ENCODE measurements at regions not wholly inside any gene's neighbourhood (a gene's known extent, or its start where the extent isn't known, plus 50 kb on each side); places are given as distances from the start of the nearest gene placed in this dataset.

DNA sequence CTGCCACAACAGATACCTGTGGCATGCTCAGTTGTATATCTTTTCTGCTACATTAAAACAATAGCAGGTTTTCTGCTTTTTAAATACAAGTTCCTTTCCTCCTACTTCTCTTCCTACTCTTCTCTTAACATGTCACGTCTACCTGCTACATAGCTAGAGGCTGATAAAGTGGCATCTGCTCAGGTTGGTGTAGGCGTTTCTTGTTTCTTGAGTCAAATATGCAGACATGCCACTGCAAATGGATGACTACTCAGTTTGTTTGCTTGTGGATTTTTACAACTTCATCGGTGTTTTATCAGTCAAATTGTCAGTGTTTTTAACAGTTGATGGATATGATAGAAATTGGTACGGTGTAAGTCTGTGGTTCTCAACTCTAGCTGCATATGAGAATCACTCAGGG is 525.7 kb downstream of the TLE4 start:
- TF ChIP-seq, protein P1, sequence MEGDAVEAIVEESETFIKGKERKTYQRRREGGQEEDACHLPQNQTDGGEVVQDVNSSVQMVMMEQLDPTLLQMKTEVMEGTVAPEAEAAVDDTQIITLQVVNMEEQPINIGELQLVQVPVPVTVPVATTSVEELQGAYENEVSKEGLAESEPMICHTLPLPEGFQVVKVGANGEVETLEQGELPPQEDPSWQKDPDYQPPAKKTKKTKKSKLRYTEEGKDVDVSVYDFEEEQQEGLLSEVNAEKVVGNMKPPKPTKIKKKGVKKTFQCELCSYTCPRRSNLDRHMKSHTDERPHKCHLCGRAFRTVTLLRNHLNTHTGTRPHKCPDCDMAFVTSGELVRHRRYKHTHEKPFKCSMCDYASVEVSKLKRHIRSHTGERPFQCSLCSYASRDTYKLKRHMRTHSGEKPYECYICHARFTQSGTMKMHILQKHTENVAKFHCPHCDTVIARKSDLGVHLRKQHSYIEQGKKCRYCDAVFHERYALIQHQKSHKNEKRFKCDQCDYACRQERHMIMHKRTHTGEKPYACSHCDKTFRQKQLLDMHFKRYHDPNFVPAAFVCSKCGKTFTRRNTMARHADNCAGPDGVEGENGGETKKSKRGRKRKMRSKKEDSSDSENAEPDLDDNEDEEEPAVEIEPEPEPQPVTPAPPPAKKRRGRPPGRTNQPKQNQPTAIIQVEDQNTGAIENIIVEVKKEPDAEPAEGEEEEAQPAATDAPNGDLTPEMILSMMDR (conservative IDR thresholded peaks at IDR 0.05): no peak
- TF ChIP-seq EZH2 (IDR thresholded peaks at IDR 0.05; ENCODE audit: low read depth): no peak
- no TSS peak for BruUV-seq (replicated peaks)
- Histone ChIP-seq H3K27ac (no peak overlapping the region), H3K27me3 (ENCODE audit: insufficient read depth, low read depth) (no peaks in the 10 kb centered on the region), H3K4me3 (no peak overlapping the region), H3K36me3 (ENCODE audit: low read depth) (no peaks in the 10 kb centered on the region), H3K4me2 (no peak overlapping the region), H3K9me3 (ENCODE audit: insufficient read depth, low read depth) (no peaks in the 10 kb centered on the region; the same call in 1 of the 2 replicates), H3K9me2 (ENCODE audit: insufficient read depth) (no peaks in the 10 kb centered on the region; the same call in 1 of the 2 replicates), H3K79me2 (ENCODE audit: low read depth) (no peaks in the 10 kb centered on the region), H3F3A (ENCODE audit: insufficient read depth, low read depth) (no peaks in the 10 kb centered on the region), H3K4me1 (replicated peaks; ENCODE audit: insufficient read depth) (no peaks in the 10 kb centered on the region), H2AFZ (no peak overlapping the region), H4K20me1 (ENCODE audit: insufficient read depth) (no peaks in the 10 kb centered on the region)
- intact Hi-C loops (cut with micrococcal nuclease; ENCODE audit: unreplicated experiment): no loop called here
- DNase-seq: no peak
- POLR2A ChIA-PET (ENCODE audit: unreplicated experiment): no interaction called here
- CTCF ChIA-PET: no interaction called here

GRCh38 chr9:80094176-80094771 is 522.5 kb downstream of the TLE4 start:
- no peak for DNase-seq
- intact Hi-C loops (cut with micrococcal nuclease; ENCODE audit: unreplicated experiment): no loop called here
- Histone ChIP-seq H4K20me1 (ENCODE audit: insufficient read depth) (no peaks in the 10 kb centered on the region), H3K9me3 (ENCODE audit: insufficient read depth, low read depth) (no peaks in the 10 kb centered on the region; the same call in 1 of the 2 replicates), H3K9me2 (ENCODE audit: insufficient read depth) (peaks cover 4% of the 10 kb centered on the region; the same call in 1 of the 2 replicates), H2AFZ (no peak overlapping the region), H3K4me1 (replicated peaks; ENCODE audit: insufficient read depth) (no peaks in the 10 kb centered on the region), H3K27me3 (ENCODE audit: insufficient read depth, low read depth) (no peaks in the 10 kb centered on the region), H3F3A (ENCODE audit: insufficient read depth, low read depth) (no peaks in the 10 kb centered on the region), H3K36me3 (ENCODE audit: low read depth) (no peaks in the 10 kb centered on the region), H3K27ac (no peak overlapping the region), H3K79me2 (ENCODE audit: low read depth) (no peaks in the 10 kb centered on the region), H3K4me3 (no peak overlapping the region), H3K4me2 (no peak overlapping the region)
- CTCF ChIA-PET: no interaction called here
- TF ChIP-seq EZH2 (IDR thresholded peaks at IDR 0.05; ENCODE audit: low read depth): no peak
- TF ChIP-seq, protein P1 (conservative IDR thresholded peaks at IDR 0.05): no peak
- BruUV-seq (replicated peaks): no TSS peak
- POLR2A ChIA-PET (ENCODE audit: unreplicated experiment): no interaction called here

DNA sequence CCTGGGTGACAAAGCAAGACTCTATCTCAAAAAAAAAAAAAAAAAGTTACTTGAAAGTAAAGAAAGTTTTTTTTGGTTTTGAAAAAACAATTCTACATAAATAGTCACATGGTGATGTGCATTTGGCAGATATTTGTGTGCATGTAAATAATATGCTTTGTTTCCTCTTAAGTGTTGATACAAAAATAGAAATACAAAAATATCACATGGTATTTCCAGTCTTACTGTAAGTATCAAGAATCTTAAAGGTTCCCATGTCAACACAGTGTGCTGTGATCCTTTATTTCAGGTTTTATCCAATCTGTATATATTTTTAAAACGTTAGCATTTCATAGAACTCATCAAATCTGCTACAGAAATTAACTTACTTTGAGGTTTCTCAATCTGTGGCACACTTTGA is 521.9 kb downstream of the TLE4 start:
- TF ChIP-seq, protein P1 (conservative IDR thresholded peaks at IDR 0.05): no peak
- TF ChIP-seq EZH2 (IDR thresholded peaks at IDR 0.05; ENCODE audit: low read depth): no peak
- no TSS peak for BruUV-seq (replicated peaks)
- no peaks in the 10 kb centered on the region; the same call in 1 of the 2 replicates for H3K9me3 ChIP-seq (ENCODE audit: insufficient read depth, low read depth)
- peaks cover 4% of the 10 kb centered on the region; the same call in 1 of the 2 replicates for H3K9me2 ChIP-seq (ENCODE audit: insufficient read depth)
- no peaks in the 10 kb centered on the region for H4K20me1 ChIP-seq (ENCODE audit: insufficient read depth)
- H3K27me3 ChIP-seq (ENCODE audit: insufficient read depth, low read depth): no peaks in the 10 kb centered on the region
- H2AFZ ChIP-seq: no peak overlapping the region
- no peak for DNase-seq
- no peak overlapping the region for H3K4me3 ChIP-seq
- intact Hi-C loops (cut with micrococcal nuclease; ENCODE audit: unreplicated experiment): no loop called here
- H3K4me2 ChIP-seq: no peak overlapping the region
- H3K36me3 ChIP-seq (ENCODE audit: low read depth): no peaks in the 10 kb centered on the region
- ChIA-PET CTCF (no interaction called here), POLR2A (ENCODE audit: unreplicated experiment) (no interaction called here)
- H3F3A ChIP-seq (ENCODE audit: insufficient read depth, low read depth): no peaks in the 10 kb centered on the region
- H3K79me2 ChIP-seq (ENCODE audit: low read depth): no peaks in the 10 kb centered on the region
- H3K27ac ChIP-seq: no peak overlapping the region
- no peaks in the 10 kb centered on the region for H3K4me1 ChIP-seq (replicated peaks; ENCODE audit: insufficient read depth)
